Keratinocyte (primary cell): ENCODE measurements at regions not wholly inside any gene's neighbourhood (a gene's known extent, or its start where the extent isn't known, plus 50 kb on each side); places are given as distances from the start of the nearest gene placed in this dataset.

Experiments
- DNase-seq: peaks from one replicate; pipeline ENCODE4 v3.0.0-alpha.2; 2011; ENCODE audit warnings: low read depth, missing footprints, low spot score
- FAIRE-seq: peaks from 2 replicates; lab custom pipeline; 2011; peaks lifted over from hg19 to GRCh38; lab: Jason Lieb, UNC
- H2AFZ ChIP-seq: 2 replicates; pipeline ENCODE4 v1.6.0; 2012; ENCODE audit warnings: low read length, control low read depth, inconsistent platforms; ENCODE audit not compliant: control insufficient read depth
- H3K27ac ChIP-seq: 2 replicates; pipeline ENCODE4 v1.5.1; 2011; ENCODE audit warnings: low read length; ENCODE audit not compliant: control insufficient read depth, insufficient read depth
- H3K27me3 ChIP-seq: 3 replicates; pipeline ENCODE4 v1.6.0; 2011; ENCODE audit warnings: low read length; ENCODE audit not compliant: control insufficient read depth, insufficient read depth; ENCODE audit errors: extremely low read depth
- H3K36me3 ChIP-seq, 2 experiments: 2 replicates in 1 of 2; 3 replicates in 1 of 2; pipeline ENCODE4 v1.5.1; 2011; ENCODE audit warnings: low read length in 2 of 2, mild to moderate bottlenecking in 1 of 2; ENCODE audit not compliant: control insufficient read depth in 2 of 2, insufficient read depth in 2 of 2; ENCODE audit errors: extremely low read depth in 1 of 2
- H3K4me1 ChIP-seq: 3 replicates; pipeline ENCODE4 v1.5.1; 2011; ENCODE audit warnings: low read length; ENCODE audit not compliant: control insufficient read depth, insufficient read depth; ENCODE audit errors: extremely low read depth
- H3K4me2 ChIP-seq: 3 replicates; pipeline ENCODE4 v1.6.0; 2011; ENCODE audit warnings: low read depth, low read length; ENCODE audit not compliant: control insufficient read depth, insufficient read depth; ENCODE audit errors: extremely low read depth
- H3K4me3 ChIP-seq, 3 experiments: fragments of 200-600 bp in 1 of 3; sonication (generic) in 1 of 3; 2 replicates in 2 of 3; 3 replicates in 1 of 3; pipeline ENCODE4 v1.5.1; 2011 to 2016; ENCODE audit warnings: low read length in 3 of 3, mild to moderate bottlenecking in 3 of 3, control low read depth in 2 of 3, inconsistent platforms in 1 of 3, low read depth in 1 of 3, mixed read lengths in 1 of 3, mixed run types in 1 of 3, moderate library complexity in 1 of 3; ENCODE audit not compliant: control insufficient read depth in 2 of 3, insufficient read depth in 2 of 3; ENCODE audit errors: extremely low read depth in 1 of 3
- H3K79me2 ChIP-seq: 2 replicates; pipeline ENCODE4 v1.6.0; 2012; ENCODE audit warnings: low read length; ENCODE audit not compliant: control insufficient read depth, insufficient read depth
- H3K9ac ChIP-seq: 3 replicates; pipeline ENCODE4 v1.6.0; 2011; ENCODE audit warnings: low read length; ENCODE audit not compliant: control insufficient read depth, insufficient read depth; ENCODE audit errors: extremely low read depth
- H3K9me1 ChIP-seq: 3 replicates; pipeline ENCODE4 v1.6.0; 2011; ENCODE audit warnings: low read length; ENCODE audit not compliant: control insufficient read depth, insufficient read depth; ENCODE audit errors: extremely low read depth
- H3K9me3 ChIP-seq: 2 replicates; pipeline ENCODE4 v1.5.1; 2012; ENCODE audit warnings: low read depth, low read length; ENCODE audit not compliant: control insufficient read depth
- H4K20me1 ChIP-seq: 3 replicates; pipeline ENCODE4 v1.6.0; 2011; ENCODE audit warnings: low read length; ENCODE audit not compliant: control insufficient read depth, insufficient read depth; ENCODE audit errors: extremely low read depth
- EZH2 ChIP-seq: IDR thresholded peaks from one replicate; pipeline ENCODE4 v1.6.1; 2012; ENCODE audit warnings: inconsistent platforms, mild to moderate bottlenecking, low read length, moderate library complexity
- dilution Hi-C: fragments of 300-500 bp; cut with MboI; formaldehyde crosslinking; loops from one replicate; pipeline ENCODE4 v1.7.0; 2020; ENCODE audit warnings: low sequenced_read_pairs; ENCODE audit not compliant: extremely low pct_ligation_motif_present
- TF ChIP-seq, protein P1 (sequence below), 3 experiments: IDR thresholded peaks in 1 of 3; conservative IDR thresholded peaks in 1 of 3; optimal IDR thresholded peaks in 1 of 3; 2 replicates in 2 of 3; 3 replicates in 1 of 3; pipeline versions ENCODE3 to v1.5.1; 2011; ENCODE audit warnings: low read length in 3 of 3, mild to moderate bottlenecking in 3 of 3, moderate library complexity in 2 of 3, control low read depth in 1 of 3, inconsistent platforms in 1 of 3; ENCODE audit not compliant: insufficient read depth in 2 of 3; ENCODE audit errors: extremely low read depth in 1 of 3

DNA sequence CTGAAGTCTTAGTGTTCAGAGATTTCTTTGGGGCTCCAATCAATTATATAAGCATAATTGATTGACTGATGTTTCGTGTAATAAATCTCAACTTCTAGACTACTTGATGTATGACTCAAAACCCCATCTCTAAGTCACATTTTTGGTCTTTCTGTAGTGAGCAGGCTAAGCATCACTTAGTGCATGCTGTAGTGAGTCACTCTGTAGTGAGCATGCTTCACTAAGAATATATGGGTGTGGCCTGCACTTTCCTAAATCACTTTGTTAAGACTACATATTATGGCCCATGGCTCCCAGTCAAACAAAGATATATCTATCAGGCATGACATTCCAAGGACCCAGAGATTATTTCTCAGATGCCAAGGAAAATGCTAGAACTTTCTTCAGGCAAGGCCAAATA, 909.4 kb upstream of the LRFN5 start:
- no peaks in the 10 kb centered on the region for H3K79me2 ChIP-seq
- no peaks in the 10 kb centered on the region for H3K9me1 ChIP-seq
- no peaks in the 10 kb centered on the region for H3K4me1 ChIP-seq
- TF ChIP-seq, protein P1, sequence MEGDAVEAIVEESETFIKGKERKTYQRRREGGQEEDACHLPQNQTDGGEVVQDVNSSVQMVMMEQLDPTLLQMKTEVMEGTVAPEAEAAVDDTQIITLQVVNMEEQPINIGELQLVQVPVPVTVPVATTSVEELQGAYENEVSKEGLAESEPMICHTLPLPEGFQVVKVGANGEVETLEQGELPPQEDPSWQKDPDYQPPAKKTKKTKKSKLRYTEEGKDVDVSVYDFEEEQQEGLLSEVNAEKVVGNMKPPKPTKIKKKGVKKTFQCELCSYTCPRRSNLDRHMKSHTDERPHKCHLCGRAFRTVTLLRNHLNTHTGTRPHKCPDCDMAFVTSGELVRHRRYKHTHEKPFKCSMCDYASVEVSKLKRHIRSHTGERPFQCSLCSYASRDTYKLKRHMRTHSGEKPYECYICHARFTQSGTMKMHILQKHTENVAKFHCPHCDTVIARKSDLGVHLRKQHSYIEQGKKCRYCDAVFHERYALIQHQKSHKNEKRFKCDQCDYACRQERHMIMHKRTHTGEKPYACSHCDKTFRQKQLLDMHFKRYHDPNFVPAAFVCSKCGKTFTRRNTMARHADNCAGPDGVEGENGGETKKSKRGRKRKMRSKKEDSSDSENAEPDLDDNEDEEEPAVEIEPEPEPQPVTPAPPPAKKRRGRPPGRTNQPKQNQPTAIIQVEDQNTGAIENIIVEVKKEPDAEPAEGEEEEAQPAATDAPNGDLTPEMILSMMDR (optimal IDR thresholded peaks at IDR 0.05 in 1 of 3, IDR thresholded peaks at IDR 0.05 in 1 of 3, conservative IDR thresholded peaks at IDR 0.05 in 1 of 3; ENCODE audit: extremely low read depth in 1 of 3, insufficient read depth in 2 of 3, low read length in 3 of 3) = no peak
- no peak for TF ChIP-seq EZH2
- no peak for DNase-seq
- H3K27me3 ChIP-seq = no peaks in the 10 kb centered on the region
- no peaks in the 10 kb centered on the region for H3K36me3 ChIP-seq
- no peaks in the 10 kb centered on the region for H3K9me3 ChIP-seq
- H4K20me1 ChIP-seq = no peaks in the 10 kb centered on the region
- dilution Hi-C loops = no loop called here
- no peak overlapping the region for H3K9ac ChIP-seq
- no peak overlapping the region for H2AFZ ChIP-seq
- no peak overlapping the region for H3K4me3 ChIP-seq
- H3K27ac ChIP-seq = no peak overlapping the region
- no peak for FAIRE-seq
- H3K4me2 ChIP-seq = no peak overlapping the region

DNA sequence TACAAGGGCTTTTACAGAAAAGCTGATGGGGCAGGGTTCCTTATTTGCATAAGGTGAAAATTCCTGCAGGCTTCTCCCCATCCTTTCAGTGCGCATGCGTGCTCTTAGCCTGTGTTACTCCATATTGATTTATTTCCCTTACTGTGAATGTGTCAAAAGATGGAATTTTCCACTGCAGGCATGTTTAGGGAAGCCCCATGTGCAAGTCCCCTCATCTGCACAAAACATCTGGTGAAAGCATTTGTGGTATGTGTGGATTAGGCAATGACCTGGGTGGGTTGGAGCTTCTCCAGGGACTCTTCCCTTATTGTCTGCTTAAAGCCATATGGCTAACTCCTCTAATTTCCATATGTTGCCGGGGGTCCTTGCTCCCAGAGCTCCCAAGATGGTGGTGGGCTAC, 912.7 kb upstream of the LRFN5 start:
- Histone ChIP-seq H3K9me1 (no peaks in the 10 kb centered on the region), H3K36me3 (no peaks in the 10 kb centered on the region), H3K9ac (no peak overlapping the region), H3K4me3 (no peak overlapping the region), H3K4me2 (no peak overlapping the region), H4K20me1 (no peaks in the 10 kb centered on the region), H3K9me3 (no peaks in the 10 kb centered on the region), H2AFZ (no peak overlapping the region), H3K27me3 (no peaks in the 10 kb centered on the region), H3K4me1 (no peaks in the 10 kb centered on the region), H3K27ac (no peak overlapping the region), H3K79me2 (no peaks in the 10 kb centered on the region)
- dilution Hi-C loops = no loop called here
- DNase-seq = no peak
- TF ChIP-seq EZH2 = no peak
- TF ChIP-seq, protein P1 (optimal IDR thresholded peaks at IDR 0.05 in 1 of 3, IDR thresholded peaks at IDR 0.05 in 1 of 3, conservative IDR thresholded peaks at IDR 0.05 in 1 of 3; ENCODE audit: extremely low read depth in 1 of 3, insufficient read depth in 2 of 3, low read length in 3 of 3) = no peak
- FAIRE-seq = no peak
